Fibroblast of the aortic adventitia (primary cell): ENCODE measurements at regions not wholly inside any gene's neighbourhood (a gene's known extent, or its start where the extent isn't known, plus 50 kb on each side); places are given as distances from the start of the nearest gene placed in this dataset.

Experiments
- DNase-seq: peaks from one replicate; pipeline ENCODE4 v3.0.0-alpha.2; 2010; ENCODE audit warnings: low read depth
- H3K4me3 ChIP-seq: 2 replicates; pipeline ENCODE4 v1.5.1; 2011; ENCODE audit warnings: low read depth, mild to moderate bottlenecking, control low read depth, low read length, moderate library complexity
- CTCF ChIP-seq: IDR thresholded peaks from 2 replicates; pipeline ENCODE4 v1.5.1; 2011; ENCODE audit warnings: mild to moderate bottlenecking, low read length, control low read depth, inconsistent platforms; ENCODE audit not compliant: insufficient read depth

GRCh38 chr6:63121166-63121565 lies 90.1 kb upstream of the FKBP1C start:
- no peak for DNase-seq
- H3K4me3 ChIP-seq, result no peak overlapping the region
- no peak for TF ChIP-seq CTCF

GRCh38 chr6:63140114-63140513 lies 71.2 kb upstream of the FKBP1C start:
- no peak overlapping the region for H3K4me3 ChIP-seq
- no peak for DNase-seq
- TF ChIP-seq CTCF, result no peak

- TF ChIP-seq CTCF, result no peak
- DNase-seq, result no peak
- H3K4me3 ChIP-seq, result no peak overlapping the region
Observed at GRCh38 chr6:63140692-63141318, 70.5 kb upstream of the FKBP1C start.

GRCh38 chr6:63149730-63150129 lies 61.5 kb upstream of the FKBP1C start:
- H3K4me3 ChIP-seq, result no peak overlapping the region
- no peak for DNase-seq
- TF ChIP-seq CTCF, result no peak

- H3K4me3 ChIP-seq, result no peak overlapping the region
- TF ChIP-seq CTCF, result no peak
- DNase-seq, result no peak
Observed at GRCh38 chr6:63154535-63154934, 56.7 kb upstream of the FKBP1C start.
